Karpas-422 (cell line): ENCODE measurements at regions not wholly inside any gene's neighbourhood (a gene's known extent, or its start where the extent isn't known, plus 50 kb on each side); places are given as distances from the start of the nearest gene placed in this dataset.
"Not testable (repeated sequence)": the region's sequence is repeated elsewhere in the genome, so short reads cannot be mapped to it uniquely, and the experiment has no call there.

Source experiments
- DNase-seq: peaks from one replicate; pipeline ENCODE4 v3.0.0-alpha.2; 2015
- H2AFZ ChIP-seq: fragments of 200-600 bp; sonication (generic); 2 replicates; pipeline ENCODE4 v1.6.1; 2014; ENCODE audit warnings: antibody characterized with exemption, low read length, mixed read lengths
- H3K27ac ChIP-seq: fragments of 200-600 bp; sonication (generic); 2 replicates; pipeline ENCODE4 v1.5.1; 2014; ENCODE audit warnings: mild to moderate bottlenecking, low read length, moderate library complexity
- H3K27me3 ChIP-seq: fragments of 200-600 bp; sonication (generic); 2 replicates; pipeline ENCODE4 v1.6.1; 2014; ENCODE audit warnings: low read length, mixed read lengths
- H3K36me3 ChIP-seq: fragments of 200-600 bp; sonication (generic); 2 replicates; pipeline ENCODE4 v1.6.1; 2014; ENCODE audit warnings: low read length, mixed read lengths; ENCODE audit not compliant: insufficient read depth
- H3K4me1 ChIP-seq: fragments of 200-600 bp; sonication (generic); 2 replicates; pipeline ENCODE4 v1.6.1; 2014; ENCODE audit warnings: mild to moderate bottlenecking, low read length, mixed read lengths
- H3K4me2 ChIP-seq: fragments of 200-600 bp; sonication (generic); 2 replicates; pipeline ENCODE4 v1.6.1; 2014; ENCODE audit warnings: low read length, low read depth, mild to moderate bottlenecking; ENCODE audit not compliant: poor library complexity, severe bottlenecking
- H3K4me3 ChIP-seq: fragments of 200-600 bp; sonication (generic); 2 replicates; pipeline ENCODE4 v1.5.1; 2014; ENCODE audit warnings: mild to moderate bottlenecking, antibody characterized with exemption, low read length, mixed read lengths
- H3K79me2 ChIP-seq: fragments of 200-600 bp; sonication (generic); 2 replicates; pipeline ENCODE4 v1.6.1; 2014; ENCODE audit warnings: mild to moderate bottlenecking, low read length, mixed read lengths
- H3K9ac ChIP-seq: fragments of 200-600 bp; sonication (generic); 2 replicates; pipeline ENCODE4 v1.6.0; 2014; ENCODE audit warnings: low read length
- H3K9me2 ChIP-seq: fragments of 200-600 bp; sonication (generic), shearing (Covaris generic); replicated peaks from 2 replicates; pipeline ENCODE4 v1.6.0; 2014; ENCODE audit warnings: mild to moderate bottlenecking, low read length, moderate library complexity; ENCODE audit not compliant: insufficient read depth
- H3K9me3 ChIP-seq: fragments of 300-700, 200-600 bp; sonication (generic); 2 replicates; pipeline ENCODE4 v1.6.1; 2014; ENCODE audit warnings: low read length, mixed read lengths
- H4K20me1 ChIP-seq: fragments of 200-600 bp; sonication (generic); 2 replicates; pipeline ENCODE4 v1.6.1; 2014; ENCODE audit warnings: mild to moderate bottlenecking, antibody characterized with exemption, low read length, low read depth; ENCODE audit not compliant: insufficient read depth

DNA sequence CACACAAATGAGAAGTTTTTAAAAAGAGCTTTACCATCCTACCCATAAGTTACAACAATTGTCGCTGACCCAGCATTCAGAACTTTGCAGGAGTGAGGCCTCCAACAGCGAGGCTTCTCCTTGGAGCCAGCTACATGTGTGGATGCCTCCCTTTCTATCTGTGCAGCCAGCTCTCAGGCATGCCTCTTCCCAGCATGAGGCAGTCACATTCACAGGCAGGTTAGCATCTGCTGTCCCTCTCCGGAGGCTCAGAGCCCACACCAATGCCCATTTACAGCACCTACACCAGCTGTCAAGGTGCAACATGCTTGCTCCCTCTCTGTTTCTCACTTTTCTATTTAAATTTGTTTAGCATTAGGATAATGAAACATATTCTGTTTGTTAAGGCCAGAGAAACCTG is 278.7 kb upstream of the PODXL start:
- no peak overlapping the region for H3K4me3 ChIP-seq
- no peak overlapping the region for H3K9ac ChIP-seq
- no peak overlapping the region for H3K4me2 ChIP-seq
- H3K27me3 ChIP-seq, result no peaks in the 10 kb centered on the region
- H4K20me1 ChIP-seq, result no peaks in the 10 kb centered on the region
- H3K9me3 ChIP-seq, result no peaks in the 10 kb centered on the region
- no peaks in the 10 kb centered on the region for H3K9me2 ChIP-seq
- no peaks in the 10 kb centered on the region for H3K36me3 ChIP-seq
- no peak for DNase-seq
- no peak overlapping the region for H2AFZ ChIP-seq
- H3K27ac ChIP-seq, result no peak overlapping the region
- no peaks in the 10 kb centered on the region for H3K4me1 ChIP-seq
- H3K79me2 ChIP-seq, result no peaks in the 10 kb centered on the region

GRCh38 chr7:131830681-131831080 is 274.3 kb upstream of the PODXL start:
- Histone ChIP-seq H3K79me2 (no peaks in the 10 kb centered on the region), H3K9ac (no peak overlapping the region), H3K27me3 (no peaks in the 10 kb centered on the region), H4K20me1 (no peaks in the 10 kb centered on the region), H2AFZ (no peak overlapping the region), H3K4me2 (no peak overlapping the region), H3K9me3 (no peaks in the 10 kb centered on the region), H3K9me2 (no peaks in the 10 kb centered on the region), H3K36me3 (no peaks in the 10 kb centered on the region), H3K4me1 (no peaks in the 10 kb centered on the region), H3K27ac (no peak overlapping the region), H3K4me3 (no peak overlapping the region)
- no peak for DNase-seq

DNA sequence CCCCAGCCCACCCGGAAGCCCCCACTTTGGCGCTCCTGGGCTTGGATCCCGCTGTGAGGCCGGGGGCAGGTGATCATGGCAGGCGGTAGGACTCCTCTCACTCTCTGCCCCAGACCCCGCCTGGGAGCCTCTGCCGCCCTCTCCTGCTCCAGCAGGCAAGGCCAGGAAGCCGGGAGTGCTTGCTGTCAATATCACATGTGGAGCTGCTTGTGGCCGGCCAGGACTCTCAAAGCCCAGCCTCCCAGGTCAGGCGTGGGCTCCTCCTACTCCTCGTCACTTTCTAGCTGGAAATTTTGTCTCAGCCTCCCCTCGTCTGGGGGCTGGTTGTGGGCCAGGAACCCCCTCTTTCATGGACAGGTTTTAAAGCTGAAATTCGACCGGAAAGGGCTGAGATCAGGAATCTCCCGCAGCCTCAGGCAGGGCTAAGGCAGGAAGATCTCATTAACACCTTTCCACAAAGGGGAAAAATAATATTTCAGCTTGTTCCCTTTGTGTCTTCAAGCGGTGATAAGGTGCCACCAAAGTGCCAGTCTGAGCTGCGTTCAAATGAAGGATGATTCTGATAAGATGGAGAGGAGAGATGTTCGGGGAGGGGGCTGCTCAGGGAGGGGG is 273.6 kb upstream of the PODXL start:
- Histone ChIP-seq H3K27me3 (no peaks in the 10 kb centered on the region), H3K27ac (no peak overlapping the region), H2AFZ (no peak overlapping the region), H3K9me2 (no peaks in the 10 kb centered on the region), H4K20me1 (no peaks in the 10 kb centered on the region), H3K4me1 (no peaks in the 10 kb centered on the region), H3K36me3 (no peaks in the 10 kb centered on the region), H3K9me3 (no peaks in the 10 kb centered on the region), H3K79me2 (no peaks in the 10 kb centered on the region), H3K4me2 (no peak overlapping the region), H3K4me3 (no peak overlapping the region), H3K9ac (no peak overlapping the region)
- no peak for DNase-seq

GRCh38 chr7:131827421-131827820 is 271.0 kb upstream of the PODXL start:
- Histone ChIP-seq H3K36me3 (no peaks in the 10 kb centered on the region), H3K4me2 (no peak overlapping the region), H3K79me2 (no peaks in the 10 kb centered on the region), H3K27me3 (no peaks in the 10 kb centered on the region), H3K4me1 (no peaks in the 10 kb centered on the region), H3K9ac (no peak overlapping the region), H3K9me3 (no peaks in the 10 kb centered on the region), H3K4me3 (no peak overlapping the region), H4K20me1 (no peaks in the 10 kb centered on the region), H3K9me2 (no peaks in the 10 kb centered on the region), H2AFZ (no peak overlapping the region), H3K27ac (no peak overlapping the region)
- no peak for DNase-seq

DNA sequence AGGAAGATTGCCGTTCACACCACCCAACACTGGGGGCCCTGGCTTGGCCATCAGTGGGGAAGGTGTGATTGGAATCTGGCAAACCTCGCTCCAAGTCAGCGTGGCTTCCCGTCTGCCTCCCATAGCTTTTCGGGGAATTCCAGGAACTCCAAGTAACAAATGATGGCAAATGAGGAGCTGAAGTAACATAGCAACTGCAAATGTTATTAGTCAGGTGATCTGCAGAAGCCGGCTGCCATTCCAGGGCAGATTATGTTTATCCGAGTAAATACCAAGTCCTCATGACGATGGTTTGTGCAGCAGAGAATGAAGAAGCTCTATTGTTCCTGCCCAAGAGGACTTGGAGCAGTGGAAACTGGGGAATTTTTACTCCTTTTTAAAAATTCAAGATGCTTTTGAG is 270.5 kb upstream of the PODXL start:
- no peaks in the 10 kb centered on the region for H3K27me3 ChIP-seq
- no peaks in the 10 kb centered on the region for H3K36me3 ChIP-seq
- H3K4me1 ChIP-seq, result no peaks in the 10 kb centered on the region
- no peak overlapping the region for H3K27ac ChIP-seq
- H4K20me1 ChIP-seq, result no peaks in the 10 kb centered on the region
- H2AFZ ChIP-seq, result no peak overlapping the region
- no peaks in the 10 kb centered on the region for H3K9me3 ChIP-seq
- no peaks in the 10 kb centered on the region for H3K9me2 ChIP-seq
- H3K4me3 ChIP-seq, result no peak overlapping the region
- no peak for DNase-seq
- no peak overlapping the region for H3K4me2 ChIP-seq
- H3K79me2 ChIP-seq, result no peaks in the 10 kb centered on the region
- H3K9ac ChIP-seq, result no peak overlapping the region

GRCh38 chr7:131823961-131824440 is 267.6 kb upstream of the PODXL start:
- H3K79me2 ChIP-seq, H3K4me1 ChIP-seq: not testable (repeated sequence)

DNA sequence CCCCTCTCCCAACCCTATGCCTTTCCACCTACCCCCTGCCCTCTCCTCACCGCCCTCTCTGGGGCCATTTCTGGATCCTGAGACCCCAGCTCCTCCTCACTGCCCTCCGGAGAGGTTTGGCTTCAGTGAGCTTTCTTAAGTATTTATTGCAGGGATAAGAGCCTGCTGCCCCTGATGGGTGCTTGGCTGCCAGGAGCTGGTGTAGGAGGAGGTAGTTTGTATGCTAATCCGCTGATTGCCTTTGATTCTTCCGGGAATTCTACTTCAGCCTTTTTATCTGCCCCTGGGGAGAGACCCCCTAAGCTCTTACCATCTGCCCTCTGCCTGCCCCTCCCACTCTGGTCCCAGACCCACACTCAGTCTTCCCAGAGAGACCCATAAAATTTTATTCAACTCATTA is 263.5 kb upstream of the PODXL start:
- DNase-seq, result no peak
- H2AFZ ChIP-seq, result no peak overlapping the region
- no peaks in the 10 kb centered on the region for H3K4me1 ChIP-seq
- no peaks in the 10 kb centered on the region for H3K36me3 ChIP-seq
- H3K4me2 ChIP-seq, result no peak overlapping the region
- no peak overlapping the region for H3K4me3 ChIP-seq
- H3K27ac ChIP-seq, result no peak overlapping the region
- H4K20me1 ChIP-seq, result no peaks in the 10 kb centered on the region
- H3K79me2 ChIP-seq, result no peaks in the 10 kb centered on the region
- H3K27me3 ChIP-seq, result no peaks in the 10 kb centered on the region
- H3K9me3 ChIP-seq, result no peaks in the 10 kb centered on the region
- H3K9ac ChIP-seq, result no peak overlapping the region
- H3K9me2 ChIP-seq, result no peaks in the 10 kb centered on the region

More at GRCh38 chr7:131823961-131824440, 267.6 kb upstream of the PODXL start:
- H3K4me2 ChIP-seq, H3K36me3 ChIP-seq, H3K27me3 ChIP-seq, H2AFZ ChIP-seq, DNase-seq, H3K27ac ChIP-seq, H3K9ac ChIP-seq, H3K4me3 ChIP-seq, H3K9me2 ChIP-seq, H4K20me1 ChIP-seq, H3K9me3 ChIP-seq: not testable (repeated sequence)

GRCh38 chr7:131816391-131817007 is 260.1 kb upstream of the PODXL start:
- no peak for DNase-seq
- Histone ChIP-seq H2AFZ (no peak overlapping the region), H3K4me3 (no peak overlapping the region), H3K9me3 (no peaks in the 10 kb centered on the region), H3K36me3 (no peaks in the 10 kb centered on the region), H3K27ac (no peak overlapping the region), H3K9me2 (no peaks in the 10 kb centered on the region), H3K9ac (no peak overlapping the region), H4K20me1 (no peaks in the 10 kb centered on the region), H3K4me1 (no peaks in the 10 kb centered on the region), H3K79me2 (no peaks in the 10 kb centered on the region), H3K4me2 (no peak overlapping the region), H3K27me3 (no peaks in the 10 kb centered on the region)
